Activated naive CD4-positive, alpha-beta T cell treated with anti-CD3 and anti-CD28 coated beads, Interleukin-2, amount 50 U/mL, for 24 hours (primary cell): ENCODE measurements at regions not wholly inside any gene's neighbourhood (a gene's known extent, or its start where the extent isn't known, plus 50 kb on each side); places are given as distances from the start of the nearest gene placed in this dataset.

Source experiments
- H3K27ac Mint-ChIP-seq: one replicate; pipeline ENCODE4 v1.8.0; 2021; ENCODE audit warnings: mild to moderate bottlenecking, mixed read lengths
- H3K27me3 Mint-ChIP-seq: one replicate; pipeline ENCODE4 v1.8.0; 2021; ENCODE audit warnings: mixed read lengths
- H3K36me3 Mint-ChIP-seq: one replicate; pipeline ENCODE4 v1.8.0; 2021; ENCODE audit warnings: mixed read lengths
- H3K4me1 Mint-ChIP-seq: one replicate; pipeline ENCODE4 v1.8.0; 2021; ENCODE audit warnings: mixed read lengths
- H3K4me3 Mint-ChIP-seq: one replicate; pipeline ENCODE4 v1.8.0; 2021; ENCODE audit warnings: mild to moderate bottlenecking, mixed read lengths
- H3K9me3 Mint-ChIP-seq: one replicate; pipeline ENCODE4 v1.8.0; 2021; ENCODE audit warnings: mixed read lengths

DNA sequence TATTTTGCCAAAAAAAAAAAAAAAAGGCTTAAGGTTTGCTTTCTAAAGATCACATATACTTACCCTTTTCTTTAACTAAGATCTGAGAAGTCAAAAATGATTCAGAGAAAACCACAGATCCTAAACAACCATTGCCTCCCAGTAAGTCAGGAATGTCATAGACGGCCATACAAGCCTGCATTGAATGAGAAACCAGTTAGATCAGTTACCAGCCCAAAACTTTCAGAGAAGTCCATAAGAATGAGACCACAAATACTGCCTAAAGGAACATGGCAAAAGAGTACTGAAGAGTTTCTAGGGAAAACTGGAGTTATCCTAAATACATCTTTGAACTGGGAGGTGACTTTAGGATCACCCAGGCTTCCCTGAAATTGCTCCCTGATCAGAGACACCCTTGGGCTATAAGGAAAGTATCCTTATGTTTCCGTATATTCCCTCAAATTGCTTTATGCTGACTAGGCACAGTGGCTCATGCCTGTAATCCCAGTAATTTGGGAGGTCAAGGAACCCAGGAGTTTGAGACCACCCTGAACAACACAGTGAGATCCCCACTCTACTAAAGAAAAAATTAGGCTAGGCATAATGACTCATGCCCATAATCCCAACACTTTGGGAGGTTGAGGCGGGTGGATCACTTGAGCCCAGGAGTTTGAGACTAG is 79.4 kb upstream of the SLC4A11 start:
- Mint-ChIP-seq H3K4me1 (peaks cover under 1% of the 10 kb centered on the region), H3K36me3 (peaks cover 6% of the 10 kb centered on the region), H3K27me3 (no peaks in the 10 kb centered on the region)

DNA sequence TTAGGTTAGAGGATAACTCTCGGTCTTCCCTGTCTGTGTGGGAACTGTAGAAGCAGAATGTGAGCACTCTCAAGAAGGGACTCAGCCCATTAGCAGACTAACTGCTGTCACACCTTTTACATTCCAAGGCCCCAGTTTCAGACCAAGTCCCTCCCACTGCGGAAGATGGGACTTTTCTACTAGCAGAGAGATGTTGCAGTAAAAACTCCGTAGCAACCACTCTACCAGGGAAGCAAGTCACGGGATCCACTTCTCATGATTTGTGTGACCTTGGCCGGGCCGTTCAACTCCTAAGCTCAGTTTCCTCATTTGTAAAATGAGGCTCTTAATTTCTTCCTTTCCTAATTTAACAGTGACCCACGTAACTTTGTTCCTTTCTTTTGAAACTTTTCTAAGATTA is 77.1 kb upstream of the SLC4A11 start:
- Mint-ChIP-seq H3K27me3 (no peaks in the 10 kb centered on the region), H3K4me1 (no peaks in the 10 kb centered on the region), H3K27ac (no peak overlapping the region), H3K9me3 (no peaks in the 10 kb centered on the region), H3K4me3 (no peak overlapping the region), H3K36me3 (peaks cover 5% of the 10 kb centered on the region)

More for the DNA sequence above, 79.4 kb upstream of the SLC4A11 start:
- Mint-ChIP-seq H3K4me3 (no peak overlapping the region), H3K9me3 (no peaks in the 10 kb centered on the region), H3K27ac (no peak overlapping the region)

DNA sequence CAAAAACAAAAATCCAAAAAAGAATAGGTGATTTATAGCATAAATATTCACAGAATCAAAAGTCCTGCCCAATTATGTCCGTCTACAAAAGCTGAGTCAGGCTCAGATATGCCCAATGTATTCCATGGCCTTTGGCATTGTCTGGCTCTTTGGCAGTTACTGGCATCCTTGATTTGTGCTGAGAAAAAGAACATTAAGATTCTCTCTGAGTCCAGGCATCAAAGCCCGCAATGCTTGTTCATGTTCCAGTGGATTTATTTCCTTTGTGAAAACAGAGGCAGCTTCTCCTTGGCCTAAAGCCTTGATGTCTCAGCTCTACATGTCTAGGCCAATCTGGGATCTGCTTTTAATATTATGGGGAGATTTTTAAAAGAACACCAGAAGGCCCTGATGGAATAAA is 76.1 kb upstream of the SLC4A11 start:
- H3K27ac Mint-ChIP-seq: no peak overlapping the region
- H3K36me3 Mint-ChIP-seq: peaks cover 5% of the 10 kb centered on the region
- no peaks in the 10 kb centered on the region for H3K9me3 Mint-ChIP-seq
- H3K4me1 Mint-ChIP-seq: no peaks in the 10 kb centered on the region
- H3K27me3 Mint-ChIP-seq: no peaks in the 10 kb centered on the region
- H3K4me3 Mint-ChIP-seq: no peak overlapping the region

DNA sequence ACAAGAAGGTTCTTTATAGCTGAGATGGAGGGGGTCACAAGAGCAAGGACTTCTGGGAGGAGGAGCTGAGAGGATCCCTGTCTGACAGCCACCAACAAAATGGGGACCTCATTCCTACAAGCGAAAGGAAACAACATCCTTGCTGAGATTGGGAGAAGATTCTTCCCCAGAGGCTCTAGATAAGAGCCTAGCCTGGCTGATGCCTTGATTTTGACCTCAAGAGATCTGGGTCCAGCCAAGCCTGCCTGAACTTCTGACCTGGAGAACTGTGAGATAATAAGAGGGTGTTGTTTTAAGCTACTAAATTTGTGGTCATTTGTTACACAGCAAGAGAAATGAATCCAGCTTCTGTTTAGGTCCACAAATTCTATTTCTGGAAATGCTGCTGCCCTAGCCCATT is 75.4 kb upstream of the SLC4A11 start:
- no peaks in the 10 kb centered on the region for H3K9me3 Mint-ChIP-seq
- H3K4me1 Mint-ChIP-seq: no peaks in the 10 kb centered on the region
- H3K27ac Mint-ChIP-seq: no peak overlapping the region
- peaks cover 5% of the 10 kb centered on the region for H3K36me3 Mint-ChIP-seq
- no peak overlapping the region for H3K4me3 Mint-ChIP-seq
- H3K27me3 Mint-ChIP-seq: no peaks in the 10 kb centered on the region

DNA sequence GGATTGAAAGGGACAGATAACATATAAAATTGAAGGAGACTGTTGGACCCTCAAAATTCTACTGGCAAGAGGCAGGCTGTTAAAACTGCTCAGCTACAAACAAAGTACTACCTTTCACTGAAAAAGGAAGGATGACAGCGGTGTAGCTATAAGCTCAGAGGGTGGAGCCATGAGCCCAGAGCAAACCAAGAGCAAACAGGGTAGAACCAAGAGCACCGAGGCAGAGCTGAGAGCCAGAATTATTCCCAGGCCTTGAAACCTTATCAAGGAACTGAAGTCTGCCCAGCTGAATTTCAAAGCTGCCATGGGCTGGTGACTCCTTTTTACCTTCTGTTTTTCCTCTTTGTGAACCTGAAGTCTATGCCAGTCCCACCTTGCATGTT is 74.7 kb upstream of the SLC4A11 start:
- Mint-ChIP-seq H3K9me3 (no peaks in the 10 kb centered on the region), H3K27ac (no peak overlapping the region)

DNA sequence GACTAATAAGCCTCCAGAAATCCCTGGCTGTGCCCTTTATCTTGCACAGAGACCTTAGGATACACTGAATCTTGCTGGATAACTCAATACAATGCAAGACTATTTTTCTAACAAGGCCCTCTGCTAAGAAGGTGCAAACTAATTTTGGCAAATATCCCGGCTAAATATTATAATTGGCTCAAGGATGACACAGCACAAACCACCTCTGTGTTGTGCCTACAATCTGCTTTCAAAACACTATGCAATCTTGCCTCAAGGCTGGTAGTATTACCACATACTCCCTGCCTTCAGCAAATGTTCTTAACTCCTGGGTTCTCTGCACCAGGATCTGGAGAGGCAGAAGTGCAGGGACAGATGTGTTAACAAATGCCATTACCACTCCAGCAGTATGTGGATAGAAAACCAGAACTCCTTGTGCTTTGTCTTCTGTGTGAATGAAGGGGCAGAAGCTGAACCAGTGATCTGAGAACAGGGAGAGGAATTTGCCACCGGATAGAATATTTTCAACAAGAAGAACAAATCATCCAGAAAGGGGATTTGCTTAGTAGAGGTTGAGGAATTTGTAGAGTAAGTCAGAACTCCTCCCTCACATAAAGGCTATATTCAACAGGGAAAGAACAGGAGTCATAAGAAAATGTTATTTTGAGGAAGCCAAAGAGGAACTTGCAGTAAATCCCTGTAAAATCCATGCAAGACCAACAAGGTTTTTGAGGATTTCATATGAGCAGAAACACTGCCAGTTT is 74.1 kb upstream of the SLC4A11 start:
- Mint-ChIP-seq H3K36me3 (peaks cover 5% of the 10 kb centered on the region), H3K4me3 (no peak overlapping the region), H3K9me3 (no peaks in the 10 kb centered on the region), H3K27ac (no peak overlapping the region), H3K27me3 (no peaks in the 10 kb centered on the region), H3K4me1 (no peaks in the 10 kb centered on the region)

More for the DNA sequence above, 74.7 kb upstream of the SLC4A11 start:
- no peak overlapping the region for H3K4me3 Mint-ChIP-seq
- peaks cover 5% of the 10 kb centered on the region for H3K36me3 Mint-ChIP-seq
- no peaks in the 10 kb centered on the region for H3K4me1 Mint-ChIP-seq
- H3K27me3 Mint-ChIP-seq: no peaks in the 10 kb centered on the region

DNA sequence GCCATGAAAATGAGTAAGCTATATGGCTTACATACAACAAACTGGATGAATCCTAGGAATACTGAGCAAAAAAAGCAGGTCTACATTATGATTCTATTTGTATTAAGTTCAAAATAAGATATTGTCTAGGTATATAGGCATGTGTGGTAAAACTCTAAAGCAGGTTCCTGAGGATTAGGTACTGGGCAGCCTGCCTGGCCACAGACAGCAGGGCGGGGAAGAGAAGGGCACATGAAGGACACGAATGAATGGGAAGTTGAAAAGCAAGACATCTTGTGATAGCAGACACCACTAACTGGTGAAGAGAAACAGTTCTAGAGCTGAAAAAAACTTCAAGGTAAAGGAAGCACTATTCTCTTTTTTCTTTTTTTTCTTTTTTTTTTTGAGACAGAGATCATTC is 72.6 kb upstream of the SLC4A11 start:
- H3K27me3 Mint-ChIP-seq: no peaks in the 10 kb centered on the region
- H3K9me3 Mint-ChIP-seq: no peaks in the 10 kb centered on the region
- H3K27ac Mint-ChIP-seq: no peak overlapping the region
- H3K4me3 Mint-ChIP-seq: no peak overlapping the region
- peaks cover 5% of the 10 kb centered on the region for H3K36me3 Mint-ChIP-seq
- no peaks in the 10 kb centered on the region for H3K4me1 Mint-ChIP-seq

DNA sequence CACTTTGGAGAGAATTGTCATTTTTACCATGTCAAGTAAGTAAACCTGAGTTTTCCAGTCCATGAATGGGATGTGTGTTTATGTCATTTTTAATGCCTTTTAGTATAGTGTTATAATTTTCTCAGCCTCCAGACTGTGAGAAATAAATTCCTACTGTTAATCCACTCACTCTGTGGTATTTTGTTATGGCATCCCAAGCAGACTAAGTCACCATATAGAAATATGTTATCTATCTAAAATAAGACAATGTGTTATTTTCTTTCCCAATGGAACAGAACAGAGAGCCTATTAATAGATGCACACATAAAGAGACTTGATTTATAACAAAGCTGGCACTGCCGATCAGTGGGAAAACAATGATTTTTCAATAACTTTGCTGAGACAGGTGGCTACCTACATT is 70.2 kb upstream of the SLC4A11 start:
- Mint-ChIP-seq H3K27ac (no peak overlapping the region), H3K4me1 (no peaks in the 10 kb centered on the region), H3K9me3 (no peaks in the 10 kb centered on the region), H3K4me3 (no peak overlapping the region), H3K36me3 (peaks cover 5% of the 10 kb centered on the region), H3K27me3 (no peaks in the 10 kb centered on the region)

DNA sequence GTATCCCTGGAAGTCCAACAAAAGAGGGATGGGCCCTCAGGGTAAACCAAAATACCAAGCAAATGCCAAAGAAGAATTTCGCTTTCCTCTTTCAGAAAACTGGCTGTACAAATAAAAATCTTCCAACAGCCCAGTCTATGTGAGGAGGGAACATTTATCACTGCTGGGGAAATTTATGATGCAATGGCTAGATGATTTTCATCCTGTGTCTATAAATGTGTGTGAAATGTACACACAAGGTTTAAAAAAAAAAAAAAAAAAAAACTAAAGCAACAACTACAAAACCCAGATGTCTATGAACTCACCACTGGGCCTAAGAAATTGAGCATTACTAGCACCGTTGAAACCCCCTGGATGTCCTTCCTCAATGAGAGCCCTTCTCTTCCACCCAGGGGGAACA is 68.7 kb upstream of the SLC4A11 start:
- Mint-ChIP-seq H3K4me3 (no peak overlapping the region), H3K4me1 (no peaks in the 10 kb centered on the region), H3K36me3 (peaks cover 2% of the 10 kb centered on the region), H3K9me3 (no peaks in the 10 kb centered on the region), H3K27ac (no peak overlapping the region), H3K27me3 (no peaks in the 10 kb centered on the region)

DNA sequence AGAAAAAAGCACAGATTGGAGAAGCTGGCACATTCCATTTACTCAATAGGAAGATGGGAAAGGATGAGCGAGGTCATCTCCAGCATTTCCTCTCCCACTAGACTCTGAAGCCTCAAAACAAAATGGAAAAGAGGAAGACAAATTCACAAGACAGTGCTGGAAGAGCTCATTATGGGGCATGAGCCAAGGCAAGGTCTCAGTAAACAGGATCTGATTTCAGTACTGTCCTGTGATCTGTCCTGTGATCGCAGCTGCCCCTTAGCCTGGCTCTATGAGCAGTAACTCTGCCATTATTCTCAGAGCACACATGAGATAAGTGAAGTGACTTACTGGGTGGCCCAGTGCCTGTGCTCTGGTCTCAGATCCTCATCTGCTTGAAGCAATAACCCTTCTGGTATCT is 68.1 kb upstream of the SLC4A11 start:
- Mint-ChIP-seq H3K27me3 (no peaks in the 10 kb centered on the region), H3K4me1 (no peaks in the 10 kb centered on the region), H3K9me3 (no peaks in the 10 kb centered on the region), H3K36me3 (peaks cover 3% of the 10 kb centered on the region), H3K4me3 (no peak overlapping the region), H3K27ac (no peak overlapping the region)

DNA sequence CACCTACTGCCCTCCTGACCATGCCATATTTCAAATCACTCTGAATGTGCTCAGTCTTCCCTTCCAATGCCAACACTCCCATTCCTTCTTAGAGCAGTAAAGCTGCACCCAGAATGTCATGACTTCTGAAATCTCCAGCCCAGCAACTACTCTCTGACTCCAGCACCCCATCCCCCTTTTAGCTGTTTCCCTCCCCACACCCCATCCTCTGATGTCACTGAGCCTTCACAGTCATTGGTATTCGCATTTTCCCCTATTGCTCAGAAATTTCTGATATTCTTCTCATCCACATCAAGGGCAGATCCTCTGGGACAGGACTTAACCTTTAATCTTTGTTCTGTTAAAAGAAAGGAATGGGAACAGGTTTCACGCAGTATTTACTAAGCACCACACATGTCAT is 67.1 kb upstream of the SLC4A11 start:
- H3K27me3 Mint-ChIP-seq: no peaks in the 10 kb centered on the region
- H3K27ac Mint-ChIP-seq: no peak overlapping the region
- no peak overlapping the region for H3K4me3 Mint-ChIP-seq
- peaks cover 3% of the 10 kb centered on the region for H3K36me3 Mint-ChIP-seq
- H3K9me3 Mint-ChIP-seq: no peaks in the 10 kb centered on the region
- H3K4me1 Mint-ChIP-seq: no peaks in the 10 kb centered on the region

DNA sequence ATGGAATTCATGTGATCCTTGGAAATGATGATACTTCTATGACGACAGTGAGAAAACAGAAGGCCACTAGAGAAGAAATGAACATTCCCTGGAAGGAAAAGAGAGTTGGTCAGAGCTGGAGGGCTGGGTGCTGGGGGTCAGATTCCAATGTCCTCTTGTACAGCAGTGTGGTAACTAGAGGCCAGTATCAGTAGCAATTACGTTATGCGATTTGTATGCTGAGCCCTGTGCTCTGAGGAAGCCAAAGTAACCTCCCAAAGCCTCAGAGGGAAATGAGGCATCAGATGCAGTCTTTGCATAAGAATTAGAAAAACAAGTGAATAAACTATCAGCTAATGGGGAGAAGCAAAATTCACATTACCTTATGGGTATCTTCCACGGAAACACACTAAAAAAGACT is 65.5 kb upstream of the SLC4A11 start:
- Mint-ChIP-seq H3K27ac (no peak overlapping the region), H3K4me3 (no peak overlapping the region), H3K27me3 (no peaks in the 10 kb centered on the region)

DNA sequence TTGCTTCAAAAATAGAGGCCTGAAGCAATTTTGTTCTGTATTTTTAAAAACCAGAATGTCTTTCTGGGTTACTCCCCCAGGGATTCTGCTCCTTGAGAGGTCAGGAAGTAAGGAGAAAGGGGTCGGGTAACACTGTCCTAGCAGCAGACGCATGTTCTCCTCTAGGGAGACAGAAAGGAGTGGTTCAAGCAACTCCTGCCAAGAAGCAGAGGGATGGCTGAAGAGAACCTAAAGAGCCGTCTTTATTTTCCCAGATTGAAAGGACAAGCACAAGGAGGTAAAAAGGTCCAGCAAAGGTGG is 58.0 kb upstream of the SLC4A11 start:
- Mint-ChIP-seq H3K36me3 (no peaks in the 10 kb centered on the region), H3K27ac (no peak overlapping the region), H3K4me3 (no peak overlapping the region), H3K9me3 (no peaks in the 10 kb centered on the region), H3K4me1 (no peaks in the 10 kb centered on the region), H3K27me3 (no peaks in the 10 kb centered on the region)

More for the DNA sequence above, 65.5 kb upstream of the SLC4A11 start:
- H3K9me3 Mint-ChIP-seq: no peaks in the 10 kb centered on the region
- H3K36me3 Mint-ChIP-seq: peaks cover 3% of the 10 kb centered on the region
- H3K4me1 Mint-ChIP-seq: no peaks in the 10 kb centered on the region

DNA sequence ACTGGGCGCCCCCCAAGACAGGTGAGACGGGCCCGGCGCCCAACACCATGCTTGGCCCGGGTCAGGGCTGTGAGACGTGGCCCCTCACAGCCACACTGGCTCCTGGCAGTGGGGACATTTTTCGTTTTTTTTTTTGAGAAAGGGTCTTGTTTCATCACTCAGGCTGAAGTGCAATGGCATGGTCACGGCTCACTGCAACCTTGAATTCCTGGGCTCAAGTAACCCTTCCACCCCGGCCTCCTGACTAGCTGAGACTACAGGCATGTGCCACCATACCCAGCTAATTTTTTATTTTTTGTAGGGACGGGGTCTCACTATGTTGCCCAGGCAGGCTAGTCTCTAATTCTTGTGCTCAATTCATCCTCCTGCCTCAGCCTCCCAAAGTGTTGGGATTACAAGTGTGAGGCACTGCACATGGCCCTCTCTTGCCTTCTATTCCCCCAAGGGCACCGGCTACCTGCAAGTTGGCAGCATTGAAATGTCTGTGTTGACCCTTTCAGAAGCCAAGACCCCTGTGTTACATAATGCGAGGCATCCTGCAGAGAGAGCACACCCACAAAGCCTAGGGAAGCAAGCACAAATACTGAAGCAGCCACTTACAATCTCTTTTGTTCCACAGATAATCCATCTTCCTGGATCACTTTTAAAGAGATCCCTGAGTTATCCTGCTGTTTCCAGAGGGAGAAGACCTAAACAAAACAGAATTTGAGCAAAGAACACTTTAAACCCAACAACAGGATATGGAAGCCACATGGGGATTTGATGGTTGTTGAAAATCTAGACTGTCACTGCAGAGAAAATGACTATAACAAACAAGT is 57.5 kb upstream of the SLC4A11 start:
- Mint-ChIP-seq H3K4me1 (no peaks in the 10 kb centered on the region), H3K36me3 (no peaks in the 10 kb centered on the region), H3K27me3 (no peaks in the 10 kb centered on the region), H3K9me3 (no peaks in the 10 kb centered on the region), H3K27ac (no peak overlapping the region), H3K4me3 (no peak overlapping the region)
